Spleen (tissue), 7 donors: ENCODE measurements at regions not wholly inside any gene's neighbourhood (a gene's known extent, or its start where the extent isn't known, plus 50 kb on each side); places are given as distances from the start of the nearest gene placed in this dataset.

Experiments used
- POLR2A ChIP-seq, 3 donors: fragments of 450-650 bp; IDR thresholded peaks; one replicate each; pipeline ENCODE4 v1.5.1; 2017; ENCODE audit warnings: antibody characterized with exemption in 3 of 3, mild to moderate bottlenecking in 1 of 3
- POLR2AphosphoS5 ChIP-seq, 3 donors: sonication (generic); formaldehyde crosslinking; IDR thresholded peaks; one replicate each; pipeline ENCODE4 v1.5.1; 2017; ENCODE audit warnings: antibody characterized with exemption in 3 of 3
- TF ChIP-seq, protein P1 (sequence below), 11 experiments: fragments of 200-600 bp in 7 of 11; fragments of 450-650 bp in 4 of 11; sonication (generic) in 4 of 11; IDR thresholded peaks in 8 of 11; conservative IDR thresholded peaks in 3 of 11; 1 replicate in 7 of 11; 2 replicates in 4 of 11; pipeline versions ENCODE4 v1.4.0 to v1.8.0; 2016 to 2021; ENCODE audit warnings: antibody characterized with exemption in 11 of 11, inconsistent platforms in 4 of 11, mild to moderate bottlenecking in 1 of 11
- donor health status: DM: no; HTN: no; CAD: no; lungs with moderate emphysema.
- donor health status: DM: no; HTN: no; CAD: no.
- donor health status: DM: no; HTN: no; CAD: no.

DNA sequence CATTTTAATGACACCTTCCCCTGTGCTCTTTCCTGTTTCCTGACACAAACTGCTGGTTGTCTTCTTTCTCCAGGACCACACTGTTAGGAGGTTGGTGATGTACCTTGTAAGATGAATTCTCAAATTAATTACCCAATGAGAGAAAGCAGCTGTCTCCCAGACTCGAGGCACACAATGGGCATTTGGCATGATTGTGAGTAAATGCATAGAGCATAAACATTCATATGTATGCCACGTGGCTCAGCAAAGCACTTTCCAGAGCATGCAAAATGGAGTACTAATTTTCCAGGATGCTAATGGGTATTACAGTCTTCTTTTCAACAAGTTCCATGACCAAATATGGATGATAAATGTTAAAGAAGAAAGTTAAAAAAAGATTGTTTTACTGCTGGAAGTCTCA, 235.2 kb upstream of the KLHL29 start:
- TF ChIP-seq, protein P1, sequence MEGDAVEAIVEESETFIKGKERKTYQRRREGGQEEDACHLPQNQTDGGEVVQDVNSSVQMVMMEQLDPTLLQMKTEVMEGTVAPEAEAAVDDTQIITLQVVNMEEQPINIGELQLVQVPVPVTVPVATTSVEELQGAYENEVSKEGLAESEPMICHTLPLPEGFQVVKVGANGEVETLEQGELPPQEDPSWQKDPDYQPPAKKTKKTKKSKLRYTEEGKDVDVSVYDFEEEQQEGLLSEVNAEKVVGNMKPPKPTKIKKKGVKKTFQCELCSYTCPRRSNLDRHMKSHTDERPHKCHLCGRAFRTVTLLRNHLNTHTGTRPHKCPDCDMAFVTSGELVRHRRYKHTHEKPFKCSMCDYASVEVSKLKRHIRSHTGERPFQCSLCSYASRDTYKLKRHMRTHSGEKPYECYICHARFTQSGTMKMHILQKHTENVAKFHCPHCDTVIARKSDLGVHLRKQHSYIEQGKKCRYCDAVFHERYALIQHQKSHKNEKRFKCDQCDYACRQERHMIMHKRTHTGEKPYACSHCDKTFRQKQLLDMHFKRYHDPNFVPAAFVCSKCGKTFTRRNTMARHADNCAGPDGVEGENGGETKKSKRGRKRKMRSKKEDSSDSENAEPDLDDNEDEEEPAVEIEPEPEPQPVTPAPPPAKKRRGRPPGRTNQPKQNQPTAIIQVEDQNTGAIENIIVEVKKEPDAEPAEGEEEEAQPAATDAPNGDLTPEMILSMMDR (IDR thresholded peaks at IDR 0.05 in 8 of 11, conservative IDR thresholded peaks at IDR 0.05 in 3 of 11), result no peak
- no peak for TF ChIP-seq POLR2AphosphoS5 (IDR thresholded peaks at IDR 0.05)
- no peak for TF ChIP-seq POLR2A (IDR thresholded peaks at IDR 0.05)
